ENCODE measurements at regions not wholly inside any gene's neighbourhood (a gene's known extent, or its start where the extent isn't known, plus 50 kb on each side); places are given as distances from the start of the nearest gene placed in this dataset.

GRCh38 chr10:43700306-43700705 is 51.6 kb upstream of the ZNF32 start:
- TF ChIP-seq POLR2A (IDR thresholded peaks at IDR 0.05; ENCODE audit: low read depth, low read length) (no peak), POLR2AphosphoS5 (IDR thresholded peaks at IDR 0.05; ENCODE audit: low read depth, low read length) (no peak)

All from GM12892 (cell line).